K562 (cell line): ENCODE measurements at regions not wholly inside any gene's neighbourhood (a gene's known extent, or its start where the extent isn't known, plus 50 kb on each side); places are given as distances from the start of the nearest gene placed in this dataset.

Experiments
- ATAC-seq: fragments of 200-7000 bp; cut with Tn5 transposase; 3 replicates; pipeline ENCODE4 v1.9.1; 2020; ENCODE audit warnings: moderate library complexity
- BruUV-seq: library from RNA; stranded (reverse); fragments of 400-500 nt; replicated peaks from 2 replicates; lab custom pipeline; 2021; lab: Mats Ljungman, UMichigan
- CTCF ChIA-PET: fragments of 300-600 bp; formaldehyde crosslinking; extraction: SDS; loops from one replicate; lab custom pipeline; 2021; ENCODE audit warnings: low intra/inter-chr PET ratio; lab: Yijun Ruan, JAX
- POLR2A ChIA-PET: fragments of 300-600, 350-650 bp; sonication (Branson Sonifier 250); formaldehyde crosslinking; extraction: SDS; loops from one replicate; lab custom pipeline; 2021; ENCODE audit warnings: antibody characterized with exemption, inconsistent platforms; lab: Yijun Ruan, JAX
- DNase-seq, 4 experiments: peaks; one replicate each; pipeline versions ENCODE4 v3.0.0 to v3.0.0-alpha.2; 2011 to 2018; ENCODE audit warnings: low spot score in 3 of 4, mixed read lengths in 3 of 4; ENCODE audit errors: extremely low read depth in 1 of 4
- FAIRE-seq: peaks from 2 replicates; lab custom pipeline; 2011; peaks lifted over from hg19 to GRCh38; lab: Jason Lieb, UNC
- H2AFZ ChIP-seq: 2 replicates; pipeline ENCODE4 v1.6.0; 2011; ENCODE audit warnings: low read depth, low read length, control low read depth, inconsistent platforms
- H3K27ac ChIP-seq: fragments of 200-600 bp; 3 replicates; pipeline ENCODE4 v1.8.0; 2011; ENCODE audit warnings: low read depth, mild to moderate bottlenecking, control low read depth, inconsistent platforms, low read length, moderate library complexity, mixed read lengths; ENCODE audit errors: extremely low read depth
- H3K27me3 ChIP-seq, 2 experiments: fragments of 300-600 bp in 1 of 2; 2 replicates in 1 of 2; 3 replicates in 1 of 2; pipeline versions ENCODE4 v1.6.0 to v1.8.0; 2011; ENCODE audit warnings: inconsistent platforms in 2 of 2, low read length in 2 of 2, mild to moderate bottlenecking in 1 of 2, mixed read lengths in 1 of 2, moderate library complexity in 1 of 2; ENCODE audit not compliant: control insufficient read depth in 2 of 2, insufficient read depth in 2 of 2
- H3K36me3 ChIP-seq: fragments of 300-600 bp; 3 replicates; pipeline ENCODE4 v1.8.0; 2011; ENCODE audit warnings: mild to moderate bottlenecking, low read length, inconsistent platforms; ENCODE audit not compliant: control insufficient read depth, insufficient read depth
- H3K4me1 ChIP-seq, 2 experiments: fragments of 200-600 bp in 1 of 2; replicated peaks in 1 of 2; 2 replicates in 1 of 2; 3 replicates in 1 of 2; pipeline versions ENCODE4 v1.5.1 to v1.8.0; 2011; ENCODE audit warnings: inconsistent platforms in 2 of 2, low read length in 2 of 2, mild to moderate bottlenecking in 1 of 2, mixed read lengths in 1 of 2, moderate library complexity in 1 of 2; ENCODE audit not compliant: control insufficient read depth in 2 of 2, insufficient read depth in 2 of 2
- H3K4me2 ChIP-seq: 2 replicates; pipeline ENCODE4 v1.6.1; 2011; ENCODE audit warnings: low read length, control low read depth, inconsistent platforms, mixed read lengths; ENCODE audit not compliant: insufficient read depth
- H3K4me3 ChIP-seq: fragments of 200-600 bp; sonication (generic), shearing (Covaris generic); 2 replicates; pipeline ENCODE4 v1.5.1; 2016; ENCODE audit warnings: control low read depth, inconsistent platforms
- H3K79me2 ChIP-seq: fragments of 200-600 bp; 3 replicates; pipeline ENCODE4 v1.8.0; 2011; ENCODE audit warnings: low read length, inconsistent platforms; ENCODE audit not compliant: control insufficient read depth, insufficient read depth
- H3K9ac ChIP-seq, 2 experiments: 2 replicates each; pipeline versions ENCODE4 v1.6.0 to v1.6.1; 2011; ENCODE audit warnings: low read depth in 2 of 2, low read length in 2 of 2, control low read depth in 1 of 2, inconsistent platforms in 1 of 2, mild to moderate bottlenecking in 1 of 2, mixed read lengths in 1 of 2; ENCODE audit not compliant: insufficient read depth in 1 of 2
- H3K9me1 ChIP-seq: one replicate; pipeline ENCODE4 v1.6.0; 2011; ENCODE audit warnings: inconsistent platforms, mild to moderate bottlenecking, low read length, moderate library complexity; ENCODE audit not compliant: control insufficient read depth, insufficient read depth
- H3K9me3 ChIP-seq: replicated peaks from 2 replicates; pipeline ENCODE4 v1.5.1; 2011; ENCODE audit warnings: low read depth, low read length, inconsistent platforms; ENCODE audit not compliant: control insufficient read depth, insufficient read depth
- H4K20me1 ChIP-seq: replicated peaks from 2 replicates; pipeline ENCODE4 v1.6.1; 2011; ENCODE audit warnings: low read length, inconsistent platforms, mixed read lengths; ENCODE audit not compliant: control insufficient read depth, insufficient read depth
- ETV6 ChIP-seq, 3 experiments: fragments of 150-350 bp in 1 of 3; sonication (generic) in 1 of 3; formaldehyde crosslinking in 1 of 3; IDR thresholded peaks; 2 replicates each; pipeline versions ENCODE4 v1.6.1 to v1.8.0; 2014 to 2022; ENCODE audit warnings: borderline replicate concordance in 2 of 3, low read depth in 2 of 3, antibody characterized with exemption in 1 of 3, low read length in 1 of 3, mild to moderate bottlenecking in 1 of 3, missing genetic modification reagents in 1 of 3
- FOXA1 ChIP-seq: fragments of 450-650 bp; IDR thresholded peaks from 2 replicates; pipeline ENCODE4 v1.6.1; 2016; ENCODE audit warnings: mild to moderate bottlenecking, borderline replicate concordance
- RCOR1 ChIP-seq, 2 experiments: IDR thresholded peaks; 2 replicates each; pipeline ENCODE4 v1.6.1; 2012; ENCODE audit warnings: low read depth in 2 of 2, low read length in 2 of 2, borderline replicate concordance in 1 of 2, improper control_type of control experiment in 1 of 2
- SRF ChIP-seq, 2 experiments: fragments of 250-450, 450-650 bp in 1 of 2; sonication (Bioruptor Pico) in 1 of 2; sonication (generic) in 1 of 2; formaldehyde crosslinking; IDR thresholded peaks; 2 replicates each; pipeline versions ENCODE4 v1.5.0 to v1.5.1; 2020 to 2022; ENCODE audit warnings: mild to moderate bottlenecking in 1 of 2, missing genetic modification reagents in 1 of 2
- ZBTB26 ChIP-seq: fragments of 450-650 bp; formaldehyde crosslinking; IDR thresholded peaks from 2 replicates; pipeline ENCODE4 v1.4.0; 2022; ENCODE audit warnings: missing genetic modification characterization
- ZEB2 ChIP-seq: fragments of 450-650 bp; IDR thresholded peaks from 2 replicates; pipeline ENCODE4 v1.6.1; 2016
- ZNF780A ChIP-seq: fragments of 250-450 bp; sonication (Bioruptor Pico); IDR thresholded peaks from 2 replicates; pipeline ENCODE4 v1.5.0; 2021; ENCODE audit warnings: mild to moderate bottlenecking
- WGBS: fragments of 100-300 bp; shearing (Covaris generic); methylation state at CpG from one replicate; pipeline ENCODE4 v1.1.6; 2016; ENCODE audit warnings: low coverage, mixed read lengths; ENCODE audit not compliant: insufficient coverage; ENCODE audit errors: missing lambda C conversion rate; 5-methylcytosine and 5-hydroxymethylcytosine counted together
- in situ Hi-C: fragments of 300-500 bp; cut with MboI; formaldehyde crosslinking; loops from 4 replicates; pipeline ENCODE4 v1.15.0; 2018; ENCODE audit warnings: inconsistent platforms, mixed read lengths
- intact Hi-C: fragments of 100-400 bp; cut with micrococcal nuclease; formaldehyde crosslinking; loops from 2 replicates; pipeline ENCODE4 v1.14.2; 2022
- TF ChIP-seq, protein P1 (sequence below): fragments of 250-450 bp; sonication (Bioruptor Pico); IDR thresholded peaks from 2 replicates; pipeline ENCODE4 v1.8.0; 2022; ENCODE audit warnings: inconsistent platforms

DNA sequence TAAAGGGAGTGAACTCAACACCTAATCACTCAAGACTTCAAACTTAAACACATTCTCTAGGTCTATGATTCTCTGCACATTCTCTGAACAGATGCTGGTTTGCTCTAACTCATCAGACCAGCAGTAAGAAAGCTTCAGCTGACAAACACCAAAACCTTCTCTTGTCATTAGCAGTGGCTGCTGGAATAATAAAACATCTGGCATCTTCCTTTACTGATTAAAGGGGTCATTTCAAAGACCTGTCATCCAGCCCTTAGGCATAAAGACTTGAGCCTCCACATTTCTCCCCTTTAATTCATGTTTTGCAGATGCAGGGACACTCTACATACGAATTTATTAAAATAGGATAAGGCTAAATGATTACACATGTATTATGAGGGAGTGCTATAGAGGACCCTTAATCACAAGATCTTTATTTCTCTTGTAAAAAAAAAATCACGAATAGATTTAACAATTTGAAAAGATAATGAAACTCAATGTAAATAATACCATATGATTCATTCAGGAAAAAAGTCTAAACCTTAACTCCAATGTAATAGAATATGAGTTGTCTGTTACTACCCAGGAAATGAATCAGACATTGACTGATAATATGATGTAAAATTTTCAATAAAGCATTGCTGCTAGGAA, 152.4 kb upstream of the GNAI1 start:
- no peak for DNase-seq
- no peak for FAIRE-seq
- Histone ChIP-seq H3K4me1 (no peaks in the 10 kb centered on the region), H3K4me2 (no peak overlapping the region), H3K27me3 (no peaks in the 10 kb centered on the region), H3K9ac (no peak overlapping the region), H2AFZ (no peak overlapping the region), H4K20me1 (no peaks in the 10 kb centered on the region), H3K9me3 (no peaks in the 10 kb centered on the region), H3K79me2 (no peaks in the 10 kb centered on the region), H3K36me3 (no peaks in the 10 kb centered on the region), H3K4me3 (no peak overlapping the region), H3K9me1 (no peaks in the 10 kb centered on the region), H3K27ac (no peak overlapping the region)
- TF ChIP-seq ZNF780A (CRISPR knock-in tag) (no peak), RCOR1 (IDR thresholded peaks at IDR 0.05; ENCODE audit: borderline replicate concordance in 1 of 2, low read depth in 2 of 2, low read length in 2 of 2) (no peak), ZEB2 (no peak), ETV6 (IDR thresholded peaks at IDR 0.05; ENCODE audit: borderline replicate concordance in 1 of 2, low read depth in 2 of 2, low read length in 1 of 2) (no peak), ETV6 (CRISPR knock-in tag; IDR thresholded peaks at IDR 0.05; ENCODE audit: borderline replicate concordance) (no peak), ZBTB26 (CRISPR knock-in tag) (no peak), SRF (CRISPR knock-in tag; IDR thresholded peaks at IDR 0.05) (no peak), FOXA1 (no peak)
- TF ChIP-seq, protein P1, sequence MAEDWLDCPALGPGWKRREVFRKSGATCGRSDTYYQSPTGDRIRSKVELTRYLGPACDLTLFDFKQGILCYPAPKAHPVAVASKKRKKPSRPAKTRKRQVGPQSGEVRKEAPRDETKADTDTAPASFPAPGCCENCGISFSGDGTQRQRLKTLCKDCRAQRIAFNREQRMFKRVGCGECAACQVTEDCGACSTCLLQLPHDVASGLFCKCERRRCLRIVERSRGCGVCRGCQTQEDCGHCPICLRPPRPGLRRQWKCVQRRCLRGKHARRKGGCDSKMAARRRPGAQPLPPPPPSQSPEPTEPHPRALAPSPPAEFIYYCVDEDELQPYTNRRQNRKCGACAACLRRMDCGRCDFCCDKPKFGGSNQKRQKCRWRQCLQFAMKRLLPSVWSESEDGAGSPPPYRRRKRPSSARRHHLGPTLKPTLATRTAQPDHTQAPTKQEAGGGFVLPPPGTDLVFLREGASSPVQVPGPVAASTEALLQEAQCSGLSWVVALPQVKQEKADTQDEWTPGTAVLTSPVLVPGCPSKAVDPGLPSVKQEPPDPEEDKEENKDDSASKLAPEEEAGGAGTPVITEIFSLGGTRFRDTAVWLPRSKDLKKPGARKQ (CRISPR knock-in tag): no peak
- 0% methylated on average over 2 of the region's 2 CpGs for WGBS
- in situ Hi-C loops (no loop called here), intact Hi-C loops (no loop called here)
- ChIA-PET CTCF (no interaction called here), POLR2A (no interaction called here)
- no peak for ATAC-seq
- no TSS peak for BruUV-seq
